Fibroblast of mammary gland (primary cell): ENCODE measurements at regions not wholly inside any gene's neighbourhood (a gene's known extent, or its start where the extent isn't known, plus 50 kb on each side); places are given as distances from the start of the nearest gene placed in this dataset.
"Not testable (repeated sequence)": the region's sequence is repeated elsewhere in the genome, so short reads cannot be mapped to it uniquely, and the experiment has no call there.

Experiments used
- DNase-seq: peaks from one replicate; pipeline ENCODE4 v3.0.0-alpha.2; 2010; ENCODE audit warnings: low read depth
- H3K4me3 ChIP-seq: 2 replicates; pipeline ENCODE4 v1.5.1; 2011; ENCODE audit warnings: low read depth, mild to moderate bottlenecking, low read length, moderate library complexity; ENCODE audit not compliant: control insufficient read depth
- CTCF ChIP-seq: conservative IDR thresholded peaks from 2 replicates; pipeline ENCODE4 v1.5.1; 2011; ENCODE audit warnings: low read depth, low read length, inconsistent platforms; ENCODE audit not compliant: control insufficient read depth, insufficient read depth

GRCh38 chr2:156779416-156780120 lies 343.4 kb downstream of the GPD2 start:
- TF ChIP-seq CTCF: no peak
- DNase-seq: no peak
- no peak overlapping the region for H3K4me3 ChIP-seq

GRCh38 chr2:156781677-156782076 lies 345.5 kb downstream of the GPD2 start:
- DNase-seq, H3K4me3 ChIP-seq: not testable (repeated sequence)

GRCh38 chr2:156784020-156784701 lies 348.0 kb downstream of the GPD2 start:
- peak; percentile 5 for DNase-seq
- no peak for TF ChIP-seq CTCF
- no peak overlapping the region for H3K4me3 ChIP-seq

- no peak for DNase-seq
- no peak for TF ChIP-seq CTCF
- no peak overlapping the region for H3K4me3 ChIP-seq
These were observed 351.3 kb downstream of the GPD2 start for GRCh38 chr2:156787517-156787916.

- DNase-seq: no peak
- H3K4me3 ChIP-seq: no peak overlapping the region
- TF ChIP-seq CTCF: no peak
These were observed 354.3 kb downstream of the GPD2 start for GRCh38 chr2:156790343-156791037.

- TF ChIP-seq CTCF: no peak
- no peak overlapping the region for H3K4me3 ChIP-seq
- DNase-seq: no peak
These were observed 356.2 kb downstream of the GPD2 start for GRCh38 chr2:156792242-156792840.

- TF ChIP-seq CTCF: no peak
- H3K4me3 ChIP-seq: no peak overlapping the region
- DNase-seq: no peak
These were observed 361.7 kb downstream of the GPD2 start for GRCh38 chr2:156797832-156798231.
